GM19463 (cell line): ENCODE measurements at regions not wholly inside any gene's neighbourhood (a gene's known extent, or its start where the extent isn't known, plus 50 kb on each side); places are given as distances from the start of the nearest gene placed in this dataset.
"Not testable (repeated sequence)": the region's sequence is repeated elsewhere in the genome, so short reads cannot be mapped to it uniquely, and the experiment has no call there.

Experiments
- ATAC-seq: cut with Tn5 transposase; IDR thresholded peaks from one replicate; pipeline ENCODE4 v1.9.1; 2021; ENCODE audit warnings: mild to moderate bottlenecking, moderate library complexity; ENCODE audit not compliant: unreplicated experiment

- ATAC-seq: no peak
These were observed 630.3 kb upstream of the KLHL4 start for GRCh38 chrX:86887341-86887740.

GRCh38 chrX:86910027-86910426 is 607.6 kb upstream of the KLHL4 start:
- no peak for ATAC-seq

GRCh38 chrX:86910602-86911311 is 606.8 kb upstream of the KLHL4 start:
- ATAC-seq: no peak

DNA sequence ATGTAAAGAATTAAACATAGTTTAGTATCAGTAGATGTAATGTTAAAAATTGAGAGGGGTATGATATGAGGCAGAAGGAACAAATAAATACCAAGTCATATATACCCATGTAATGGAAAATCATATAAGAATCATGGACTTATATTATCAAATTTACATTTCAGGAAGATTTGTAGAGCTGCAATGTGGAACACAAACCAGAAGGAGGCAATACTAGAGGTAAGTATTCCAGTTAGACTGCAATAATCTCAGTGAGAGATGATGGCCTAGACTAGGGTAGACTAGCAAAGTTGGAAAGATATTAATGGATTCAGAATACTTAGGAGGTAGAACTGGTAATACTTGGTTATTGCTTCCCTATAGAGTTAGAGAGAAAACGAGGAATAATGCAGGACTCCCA is 603.0 kb upstream of the KLHL4 start:
- no peak for ATAC-seq

GRCh38 chrX:86917959-86918358 is 599.6 kb upstream of the KLHL4 start:
- no peak for ATAC-seq

- ATAC-seq: no peak
These were observed 587.2 kb upstream of the KLHL4 start for GRCh38 chrX:86930419-86930818.

DNA sequence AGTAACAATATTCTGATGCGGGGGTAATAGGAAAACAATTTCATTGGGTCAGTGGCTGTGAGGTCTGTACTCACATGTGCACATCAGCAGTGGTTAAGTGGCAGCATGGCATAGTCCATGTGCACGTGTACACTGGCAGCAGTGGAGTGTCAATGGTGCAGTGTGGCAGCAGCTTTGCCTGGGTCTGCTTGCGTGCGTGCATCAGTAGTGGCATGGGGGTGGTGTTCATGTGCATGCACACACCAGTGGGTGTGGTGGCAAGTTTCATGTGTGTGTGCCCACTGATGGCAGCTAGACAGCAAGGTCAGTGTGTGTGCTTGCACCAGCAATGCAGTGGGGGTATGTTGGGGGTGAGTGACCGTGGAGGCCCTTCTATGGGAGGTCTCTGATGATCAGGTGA is 581.6 kb upstream of the KLHL4 start:
- ATAC-seq: no peak

DNA sequence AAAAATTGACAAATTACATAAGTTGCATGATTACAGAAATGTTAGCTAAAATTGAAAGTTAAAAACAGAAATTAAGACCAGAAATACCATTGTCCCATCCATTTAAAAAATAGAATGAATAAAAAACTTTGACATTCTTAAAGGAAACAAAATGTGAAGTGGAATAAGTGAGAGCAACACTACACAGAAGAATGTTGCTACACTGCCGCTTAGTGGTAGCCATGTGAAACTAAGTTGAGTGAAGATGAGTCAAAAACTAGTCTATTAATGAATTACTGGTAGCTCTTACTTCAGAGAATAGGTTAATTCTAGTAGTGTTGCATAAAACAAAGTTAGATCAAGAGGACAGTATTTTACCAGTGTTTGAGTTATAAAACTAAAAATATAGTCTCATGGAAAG is 571.0 kb upstream of the KLHL4 start:
- peak; percentile 95 for ATAC-seq

DNA sequence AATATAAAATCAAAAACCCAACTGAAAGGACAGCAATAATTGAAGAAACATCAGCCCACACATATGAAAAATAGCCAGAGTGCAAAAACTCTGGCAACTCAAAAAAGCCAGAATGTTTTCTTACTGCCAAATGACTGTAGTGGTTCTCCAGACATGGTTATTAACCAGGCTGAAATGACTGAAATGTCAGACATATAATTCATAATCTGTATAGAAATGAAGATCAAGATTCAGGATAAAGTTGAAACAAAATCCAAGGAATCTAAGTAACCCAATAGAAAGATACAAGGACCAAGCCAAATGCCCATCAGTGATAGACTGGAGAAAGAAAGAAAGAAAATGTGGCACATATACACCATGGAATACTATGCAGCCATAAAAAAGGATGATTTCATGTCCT is 553.3 kb upstream of the KLHL4 start:
- no peak for ATAC-seq

- ATAC-seq: no peak
These were observed 536.2 kb upstream of the KLHL4 start for GRCh38 chrX:86981326-86981879.

DNA sequence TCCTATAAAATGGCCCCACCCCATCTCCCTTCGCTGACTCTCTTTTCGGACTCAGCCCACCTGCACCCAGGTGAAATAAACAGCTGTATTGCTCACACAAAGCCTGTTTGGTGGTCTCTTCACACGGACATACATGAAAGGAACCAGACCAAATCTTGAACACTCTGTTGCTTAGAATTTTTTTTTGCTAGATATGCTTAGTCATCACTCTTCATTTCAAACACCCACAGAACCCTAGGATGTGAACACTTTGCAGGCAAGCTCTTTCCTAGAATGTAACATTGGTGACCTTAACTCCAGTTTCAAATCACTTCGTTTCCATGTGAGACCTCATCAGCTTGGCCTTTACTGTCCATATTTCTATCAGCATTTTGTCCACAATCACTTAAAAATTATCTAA is 530.3 kb upstream of the KLHL4 start:
- ATAC-seq: not testable (repeated sequence)

- no peak for ATAC-seq
These were observed 514.6 kb upstream of the KLHL4 start for GRCh38 chrX:87003031-87003430.

- ATAC-seq: no peak
These were observed 512.4 kb upstream of the KLHL4 start for GRCh38 chrX:87005183-87005582.

GRCh38 chrX:87005885-87006284 is 511.7 kb upstream of the KLHL4 start:
- no peak for ATAC-seq

- no peak for ATAC-seq
These were observed 511.0 kb upstream of the KLHL4 start for GRCh38 chrX:87006561-87006960.

GRCh38 chrX:87017210-87017609 is 500.4 kb upstream of the KLHL4 start:
- ATAC-seq: no peak

GRCh38 chrX:87033115-87033514 is 484.5 kb upstream of the KLHL4 start:
- not testable (repeated sequence) for ATAC-seq

GRCh38 chrX:87045352-87045751 is 472.2 kb upstream of the KLHL4 start:
- no peak for ATAC-seq

DNA sequence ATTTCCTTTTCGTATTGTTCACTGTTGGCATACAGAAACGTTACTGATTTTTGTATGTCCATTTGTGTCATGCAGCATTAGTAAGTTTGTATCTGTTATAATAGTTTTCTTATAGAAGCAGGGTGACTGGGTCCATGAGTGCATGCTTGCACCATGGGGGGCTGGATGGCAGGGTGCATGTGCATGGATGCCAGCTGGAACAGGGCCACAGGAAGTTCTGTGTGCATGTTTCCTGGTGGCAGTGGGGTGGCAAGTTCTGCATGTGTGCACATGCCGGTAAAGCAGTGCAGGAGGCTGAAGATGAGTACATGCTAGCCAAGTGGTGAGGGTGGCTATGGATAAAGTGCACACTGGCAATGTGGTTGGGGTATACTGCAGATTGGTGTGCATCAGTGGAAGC is 468.0 kb upstream of the KLHL4 start:
- ATAC-seq: no peak

GRCh38 chrX:87063642-87064041 is 454.0 kb upstream of the KLHL4 start:
- no peak for ATAC-seq

DNA sequence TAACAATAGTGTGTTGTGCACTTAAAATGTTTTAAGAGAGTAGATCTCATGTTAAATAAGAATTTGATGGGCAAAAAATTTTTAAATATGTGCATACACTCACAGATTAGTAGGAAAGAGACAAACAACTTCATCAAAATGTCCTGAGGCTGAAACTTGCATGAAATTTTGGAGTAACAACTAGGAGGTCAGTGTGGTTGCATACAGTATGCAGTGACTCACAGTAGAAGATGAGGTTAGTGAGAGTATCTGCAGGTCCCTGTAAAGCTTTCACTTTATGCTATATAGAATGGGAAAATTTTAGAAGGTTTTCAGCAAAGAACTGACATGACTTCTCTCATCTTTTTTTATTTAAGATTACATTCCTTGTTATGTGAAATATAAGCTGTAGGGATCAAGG is 453.1 kb upstream of the KLHL4 start:
- ATAC-seq: no peak

DNA sequence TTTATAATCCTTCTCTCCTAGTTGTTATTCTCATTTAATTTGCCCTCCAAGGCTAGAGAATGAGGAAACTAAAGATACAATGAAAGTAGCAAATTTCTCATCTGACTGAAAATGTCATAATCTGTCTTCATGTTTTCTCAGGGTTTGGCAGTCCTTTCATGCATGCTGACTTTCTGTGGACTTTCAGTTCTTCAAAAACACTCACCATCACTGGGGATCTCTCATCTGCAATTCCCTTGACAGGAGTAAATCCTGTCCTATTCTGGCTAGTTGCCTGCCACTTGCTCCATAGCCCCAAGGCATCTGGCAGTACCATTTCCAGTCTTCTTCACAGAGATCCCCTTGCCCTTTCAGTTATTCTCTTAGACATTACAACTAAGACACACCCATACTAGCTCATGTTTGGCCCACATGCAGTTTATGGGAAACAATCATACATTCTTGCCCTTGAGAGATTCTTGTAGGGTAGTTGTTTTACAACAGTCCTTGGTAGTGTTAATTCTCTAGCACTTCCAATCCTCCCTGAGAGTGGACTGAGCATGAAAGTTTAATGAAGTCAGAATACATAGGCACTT is 449.7 kb upstream of the KLHL4 start:
- ATAC-seq: no peak

DNA sequence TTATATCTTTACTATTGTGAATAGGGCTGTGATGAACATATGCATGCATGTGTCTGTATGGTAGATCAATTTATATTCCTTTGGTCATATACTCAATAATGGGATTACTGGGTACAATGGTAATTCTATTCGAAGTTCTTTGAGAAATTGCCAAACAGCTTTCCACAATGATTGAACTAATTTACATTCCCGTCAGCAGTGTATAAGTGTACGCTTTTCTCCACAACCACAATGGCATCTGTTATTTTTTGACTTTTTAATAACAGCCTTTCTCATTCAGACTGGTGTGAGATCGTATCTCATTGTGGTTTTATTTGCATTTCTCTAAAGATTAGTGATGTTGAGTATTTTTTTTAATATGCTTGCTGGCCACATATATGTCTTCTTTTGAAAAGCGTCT is 439.4 kb upstream of the KLHL4 start:
- no peak for ATAC-seq
